PFSK-1 (cell line): ENCODE measurements at regions not wholly inside any gene's neighbourhood (a gene's known extent, or its start where the extent isn't known, plus 50 kb on each side); places are given as distances from the start of the nearest gene placed in this dataset.

Source experiments
- FOXP2 ChIP-seq: optimal IDR thresholded peaks from 2 replicates; pipeline ENCODE3; 2011; ENCODE audit warnings: borderline replicate concordance, control low read depth, inconsistent platforms; ENCODE audit not compliant: insufficient read depth; ENCODE audit errors: extremely low read length, extremely low read depth
- POLR2AphosphoS5 ChIP-seq: IDR thresholded peaks from 2 replicates; pipeline ENCODE4 v1.6.1; 2012; ENCODE audit warnings: low read depth, mild to moderate bottlenecking, control low read depth, low read length, moderate library complexity
- REST ChIP-seq, 2 experiments: IDR thresholded peaks; 2 replicates each; pipeline versions ENCODE4 v1.6.1 to v1.8.0; 2011 to 2012; ENCODE audit warnings: low read depth in 2 of 2, low read length in 2 of 2, control low read depth in 1 of 2, inconsistent platforms in 1 of 2, mild to moderate bottlenecking in 1 of 2, moderate library complexity in 1 of 2; ENCODE audit not compliant: insufficient read depth in 1 of 2
- SIN3A ChIP-seq: IDR thresholded peaks from 2 replicates; pipeline ENCODE4 v1.6.1; 2012; ENCODE audit warnings: mild to moderate bottlenecking, low read length, moderate library complexity, borderline replicate concordance; ENCODE audit not compliant: insufficient read depth
- TAF1 ChIP-seq: IDR thresholded peaks from 2 replicates; pipeline ENCODE4 v1.6.1; 2012; ENCODE audit warnings: low read length, control low read depth, borderline replicate concordance; ENCODE audit not compliant: insufficient read depth

GRCh38 chr7:116355424-116355765 is 144.1 kb upstream of the CAV2 start:
- TF ChIP-seq SIN3A (no peak), REST (IDR thresholded peaks at IDR 0.05; ENCODE audit: insufficient read depth in 1 of 2, low read depth in 2 of 2, low read length in 2 of 2) (no peak)

DNA sequence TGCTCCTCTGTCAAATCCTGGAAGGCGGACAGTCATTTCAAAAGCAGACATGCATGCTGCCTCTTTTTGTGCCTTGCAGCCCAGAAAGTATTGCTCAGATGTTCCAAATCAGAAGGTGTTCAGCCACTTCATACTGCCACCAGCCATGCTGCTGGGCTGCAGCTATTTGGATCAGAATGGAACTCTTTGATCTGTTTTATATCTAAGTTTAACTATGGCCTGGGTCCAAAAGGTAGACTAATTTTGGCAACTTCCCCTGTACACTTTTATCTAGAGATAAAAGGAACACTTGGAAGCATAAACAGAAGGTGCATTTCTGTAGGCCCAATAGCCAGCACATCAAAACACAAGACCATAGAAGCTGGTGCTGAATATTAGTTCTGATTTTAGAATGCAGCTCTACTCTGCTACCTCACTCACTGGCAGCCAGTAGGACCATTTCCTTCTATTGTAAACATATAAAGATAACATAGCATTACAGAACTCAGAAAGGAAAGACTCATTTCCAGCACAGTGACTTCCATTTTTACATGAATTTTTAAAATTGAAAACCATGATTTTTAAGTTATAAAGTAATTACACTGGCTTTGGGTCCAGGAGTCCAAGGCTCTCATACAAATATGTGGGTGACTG is 143.1 kb upstream of the CAV2 start:
- no peak for TF ChIP-seq SIN3A
- no peak for TF ChIP-seq POLR2AphosphoS5
- TF ChIP-seq FOXP2: no peak
- no peak for TF ChIP-seq TAF1
- TF ChIP-seq REST (IDR thresholded peaks at IDR 0.05; ENCODE audit: insufficient read depth in 1 of 2, low read depth in 2 of 2, low read length in 2 of 2): no peak

GRCh38 chr7:116356979-116357378 is 142.6 kb upstream of the CAV2 start:
- TF ChIP-seq REST (IDR thresholded peaks at IDR 0.05; ENCODE audit: insufficient read depth in 1 of 2, low read depth in 2 of 2, low read length in 2 of 2) (no peak), POLR2AphosphoS5 (no peak), FOXP2 (no peak), TAF1 (no peak), SIN3A (no peak)

- TF ChIP-seq REST (IDR thresholded peaks at IDR 0.05; ENCODE audit: insufficient read depth in 1 of 2, low read depth in 2 of 2, low read length in 2 of 2) (no peak), SIN3A (no peak), FOXP2 (no peak), POLR2AphosphoS5 (no peak), TAF1 (no peak)
Observed at GRCh38 chr7:116357781-116358670, 141.5 kb upstream of the CAV2 start.
